NOMO-1 treated with DMSO at 0.1 percent for 48 hours (cell line): ENCODE measurements at regions not wholly inside any gene's neighbourhood (a gene's known extent, or its start where the extent isn't known, plus 50 kb on each side); places are given as distances from the start of the nearest gene placed in this dataset.
"Not testable (repeated sequence)": the region's sequence is repeated elsewhere in the genome, so short reads cannot be mapped to it uniquely, and the experiment has no call there.

Experiments used
- DNase-seq: peaks from one replicate; lab custom pipeline; 2025; ENCODE audit not compliant: unreplicated experiment; lab: John Stamatoyannopoulos, UW

DNA sequence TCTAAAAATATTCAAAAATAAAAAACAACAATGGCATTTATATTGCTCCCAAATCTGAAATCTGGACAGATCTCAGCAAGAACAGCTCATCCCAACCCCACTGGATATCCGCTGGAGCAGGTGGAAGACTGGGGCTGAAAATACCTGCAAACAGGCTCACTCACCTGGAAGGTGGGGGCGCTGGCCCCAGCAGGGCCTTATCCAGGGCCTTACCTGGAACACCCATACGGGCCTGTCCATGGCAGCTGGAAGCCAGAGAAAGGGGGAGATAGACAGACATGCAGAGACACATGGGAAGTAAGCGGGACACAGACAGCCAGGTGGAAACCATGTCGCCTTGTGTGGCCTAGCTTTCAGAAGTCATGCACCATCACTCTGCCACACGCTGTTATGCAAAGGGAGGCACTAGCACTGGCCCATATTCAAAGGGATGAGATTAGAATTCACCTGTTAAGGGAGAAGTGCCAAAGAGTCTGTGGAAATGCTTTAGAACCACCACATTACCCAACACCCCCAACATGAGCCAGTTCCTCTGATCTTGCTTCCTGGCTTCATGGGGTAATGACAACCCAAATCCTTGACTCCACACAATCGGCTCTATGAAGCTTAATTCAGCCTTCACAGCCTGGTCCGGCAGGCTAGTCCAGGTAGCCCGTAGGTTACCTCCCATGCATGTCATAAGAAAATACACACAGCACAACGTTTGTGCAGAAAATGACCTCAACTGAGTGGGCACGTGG, 99.0 kb upstream of the CDYL start:
- DNase-seq = no peak

GRCh38 chr6:4676016-4676415, 100.2 kb upstream of the CDYL start:
- DNase-seq = no peak

DNA sequence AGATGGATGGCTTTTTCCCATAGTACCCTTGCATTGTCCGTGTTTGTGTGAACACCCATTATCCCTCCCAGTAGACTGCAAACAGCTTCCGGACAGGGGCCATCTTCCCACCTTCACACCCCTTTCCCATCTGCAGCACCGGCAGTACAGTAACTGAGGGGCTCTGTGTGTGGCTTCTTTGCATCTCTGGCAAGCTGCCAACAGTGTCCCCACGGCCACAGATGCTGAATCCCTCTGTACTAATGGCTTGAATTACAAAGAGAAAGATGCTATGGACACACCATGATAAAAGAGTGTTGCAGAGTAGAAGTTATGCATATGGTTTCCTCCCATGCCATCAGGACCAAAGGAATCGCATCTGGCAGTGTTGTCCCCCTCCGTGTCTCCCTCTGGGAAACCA, 101.1 kb upstream of the CDYL start:
- DNase-seq = no peak

- DNase-seq = no peak
Measured at GRCh38 chr6:4673861-4674260, 102.3 kb upstream of the CDYL start.

DNA sequence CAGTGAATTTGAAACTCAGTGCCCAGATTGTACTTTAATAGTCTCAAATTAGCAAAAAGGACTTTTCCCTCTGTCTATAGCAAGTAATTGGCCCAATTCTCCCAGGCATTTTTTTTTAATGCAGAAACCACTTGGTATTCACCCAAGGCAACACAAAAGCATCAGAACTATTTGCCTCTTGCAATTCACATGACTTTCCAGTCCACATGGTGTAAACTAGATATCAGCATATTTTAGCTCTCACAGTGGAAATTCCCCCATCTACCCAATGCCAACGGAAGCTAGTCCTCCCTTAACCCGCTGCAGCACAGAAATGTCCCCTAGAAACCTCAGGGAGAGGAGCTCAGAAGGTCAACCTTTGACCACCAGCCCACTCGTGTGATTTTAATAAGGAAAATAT, 103.4 kb upstream of the CDYL start:
- DNase-seq = no peak

- no peak for DNase-seq
Measured at GRCh38 chr6:4671587-4672115, 104.6 kb upstream of the CDYL start.

GRCh38 chr6:4670824-4671409, 105.3 kb upstream of the CDYL start:
- DNase-seq = no peak

- no peak for DNase-seq
Measured at GRCh38 chr6:4670290-4670689, 105.9 kb upstream of the CDYL start.

GRCh38 chr6:4668271-4669179, 107.7 kb upstream of the CDYL start:
- DNase-seq = no peak

DNA sequence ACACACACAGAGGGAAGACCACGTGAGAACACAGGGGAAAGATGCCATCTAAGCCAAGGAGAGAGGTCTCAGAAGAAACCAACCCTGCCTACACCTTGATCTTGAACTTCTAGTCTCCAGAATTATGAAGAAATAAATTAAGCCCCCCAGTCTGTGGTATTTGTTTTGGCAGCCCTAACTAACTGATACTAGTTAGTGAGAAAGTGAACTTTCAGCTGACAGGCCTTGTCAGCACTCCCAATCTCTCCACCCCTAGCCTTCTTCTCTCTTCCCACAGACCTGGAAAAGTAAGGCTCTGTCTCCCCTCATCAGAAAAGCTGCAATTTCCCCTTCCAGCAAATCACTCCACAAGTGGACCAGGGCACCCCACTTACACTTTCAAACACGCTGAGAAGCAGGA, 108.6 kb upstream of the CDYL start:
- DNase-seq = no peak

DNA sequence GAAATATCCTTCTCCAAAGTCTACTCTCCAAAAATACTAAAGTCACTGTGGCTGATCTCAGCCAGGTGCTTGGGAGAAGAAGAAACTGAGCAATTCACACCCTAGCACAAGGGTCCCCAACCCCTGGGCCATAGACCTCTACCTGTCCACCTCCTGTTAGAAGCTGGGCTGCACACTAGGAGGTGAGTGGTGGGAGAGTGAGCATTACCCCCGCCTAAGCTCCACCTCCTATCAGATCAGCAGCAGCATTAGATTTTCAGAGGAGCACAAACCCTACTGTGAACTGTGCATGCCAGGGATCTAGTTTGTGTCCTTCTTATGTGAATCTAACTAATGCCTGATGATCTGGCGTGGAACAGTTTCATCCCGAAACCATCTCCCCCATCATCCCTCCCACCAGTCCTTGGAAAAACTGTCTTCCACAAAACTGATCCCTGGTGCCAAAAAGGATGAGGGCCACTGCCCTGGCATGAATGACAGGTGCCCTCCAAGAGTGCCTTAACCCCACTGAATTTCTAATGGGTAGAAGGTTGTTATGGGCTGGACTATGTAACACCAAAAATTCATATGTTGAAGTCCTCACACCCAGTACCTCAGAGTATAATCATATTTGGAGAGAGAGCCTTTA, 109.2 kb upstream of the CDYL start:
- no peak for DNase-seq

- DNase-seq = no peak
Measured at GRCh38 chr6:4665489-4666417, 110.5 kb upstream of the CDYL start.

GRCh38 chr6:4664911-4665310, 111.3 kb upstream of the CDYL start:
- DNase-seq = no peak

- DNase-seq = no peak
Measured at GRCh38 chr6:4664117-4664626, 112.0 kb upstream of the CDYL start.

DNA sequence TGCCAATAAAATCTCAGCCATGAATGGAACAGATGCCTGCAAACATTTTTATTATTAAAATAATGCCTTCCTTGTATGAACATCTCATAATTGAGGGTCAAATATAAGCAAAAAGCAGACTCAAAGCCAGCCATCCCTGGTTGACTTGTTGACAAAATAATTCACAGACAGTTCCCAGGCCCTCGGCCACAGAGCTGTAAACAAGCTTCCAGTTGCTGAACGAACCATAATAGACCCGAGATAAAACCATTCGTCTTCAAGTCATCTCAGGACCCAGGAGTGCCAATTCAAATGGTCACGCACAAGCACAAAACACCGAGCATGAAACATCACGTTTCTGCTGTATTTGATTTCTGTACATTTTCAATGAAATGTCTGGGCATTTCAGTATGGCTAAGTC, 113.3 kb upstream of the CDYL start:
- DNase-seq = no peak

- no peak for DNase-seq
Measured at GRCh38 chr6:4661391-4661790, 114.8 kb upstream of the CDYL start.

DNA sequence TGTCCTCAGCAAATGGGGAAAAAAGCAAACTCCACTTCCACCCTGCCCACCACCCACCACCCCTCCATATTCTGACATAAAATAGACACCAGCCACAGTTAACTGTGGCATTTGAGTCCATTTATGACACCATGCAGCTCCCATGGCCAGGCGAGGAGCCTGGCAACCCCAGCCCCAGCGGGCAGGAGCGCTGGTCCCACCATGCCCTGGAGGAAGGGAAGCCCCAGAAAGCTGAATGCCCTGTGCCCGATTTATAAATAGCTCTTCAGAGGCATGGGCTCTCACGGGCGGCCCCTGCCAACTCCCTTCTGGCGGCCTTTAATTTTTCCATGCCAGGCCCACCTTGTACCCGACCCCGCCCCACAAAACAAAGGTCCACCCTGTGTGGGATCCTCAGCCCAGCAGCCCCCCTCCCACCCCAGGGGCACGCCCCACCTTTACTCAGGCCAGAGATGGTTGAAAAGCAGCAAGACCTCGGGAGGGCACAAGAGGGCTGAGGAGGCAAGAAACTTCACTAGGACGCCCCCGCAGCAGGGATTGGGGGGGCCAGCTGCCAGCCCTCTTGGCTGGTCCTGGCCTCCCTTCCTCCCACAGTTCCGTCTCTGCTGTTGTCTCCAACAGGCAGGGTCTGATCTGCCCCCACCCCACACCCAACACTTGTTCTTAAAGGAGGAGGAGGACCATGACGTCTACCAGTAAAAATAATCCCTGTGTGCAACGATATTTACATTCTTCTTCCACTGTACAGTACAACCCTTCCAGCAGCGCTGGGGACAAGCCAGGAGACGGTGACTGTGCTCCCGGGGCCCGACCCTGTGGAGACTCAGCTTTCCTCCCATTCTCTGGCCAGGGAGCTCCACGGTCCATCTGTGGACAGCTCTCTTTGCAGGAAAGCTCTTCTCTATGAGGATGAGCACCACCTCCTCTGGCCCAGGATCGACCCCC, 115.6 kb upstream of the CDYL start:
- DNase-seq = no peak

DNA sequence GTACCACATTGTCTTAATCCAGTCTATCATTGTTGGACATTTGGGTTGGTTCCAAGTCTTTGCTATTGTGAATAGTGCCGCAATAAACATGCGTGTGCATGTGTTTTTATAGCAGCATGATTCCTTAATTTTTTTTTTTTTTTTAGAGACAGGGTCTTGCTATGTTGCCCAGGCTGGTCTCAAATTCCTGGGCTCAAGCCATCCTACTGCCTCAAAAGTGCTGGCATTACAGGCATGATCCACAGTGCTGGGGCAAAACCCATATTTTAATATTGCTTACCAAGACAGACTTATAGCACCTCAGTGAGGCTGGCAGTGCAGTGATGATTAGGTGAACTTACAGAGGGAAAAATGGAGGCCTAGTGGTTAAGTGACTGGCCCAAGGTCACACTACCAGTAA, 116.5 kb upstream of the CDYL start:
- DNase-seq = not testable (repeated sequence)

- no peak for DNase-seq
Measured at GRCh38 chr6:4658486-4658885, 117.7 kb upstream of the CDYL start.
